ENCODE measurements at regions not wholly inside any gene's neighbourhood (a gene's known extent, or its start where the extent isn't known, plus 50 kb on each side); places are given as distances from the start of the nearest gene placed in this dataset.

DNA sequence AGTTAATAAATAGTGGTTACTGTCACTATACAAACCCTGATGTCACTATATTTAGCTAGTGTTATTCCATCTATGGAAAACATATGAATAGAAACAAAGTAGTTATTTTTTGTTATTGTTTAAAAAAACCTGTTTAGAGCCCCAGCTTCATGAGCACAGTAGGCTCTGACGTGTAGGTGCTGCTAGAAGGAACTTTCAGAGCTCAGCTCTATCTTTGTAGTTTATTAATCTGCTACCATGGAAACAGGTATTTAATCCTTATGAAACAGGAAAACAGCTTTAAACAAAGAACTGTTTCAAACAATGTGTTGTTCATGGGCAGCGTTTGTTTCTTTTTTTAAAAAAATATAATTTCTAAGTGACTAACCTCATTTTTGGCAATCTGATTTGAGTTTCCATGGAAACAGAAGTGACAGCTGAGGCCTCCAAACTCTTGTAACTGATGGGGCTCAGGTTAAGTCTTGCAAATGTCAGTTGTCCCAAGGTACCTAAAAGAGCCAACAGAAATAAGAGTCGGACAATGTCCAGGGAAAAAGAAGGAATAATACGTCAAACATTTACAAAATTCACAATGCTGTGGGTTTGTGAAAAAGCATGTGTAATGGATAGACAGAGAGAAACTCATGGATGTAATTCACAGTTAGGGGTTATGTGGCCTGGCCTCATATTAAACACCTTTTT, 162.0 kb upstream of the C21orf91 start:
- DNase-seq (no peak), ATAC-seq (no peak)
- intact Hi-C loops (cut with DNase I) = no loop called here
- Histone ChIP-seq H3K4me1 (ENCODE audit: control insufficient read depth, insufficient read depth, low read length) (no peaks in the 10 kb centered on the region), H3K9me3 (ENCODE audit: control insufficient read depth, low read length) (no peaks in the 10 kb centered on the region), H3K4me3 (ENCODE audit: low read length) (no peak overlapping the region), H3K27ac (ENCODE audit: low read length) (no peak overlapping the region), H3K27me3 (ENCODE audit: control insufficient read depth, insufficient read depth) (no peaks in the 10 kb centered on the region)
- WGBS = 45% methylated on average over 4 of the region's 4 CpGs

DNA sequence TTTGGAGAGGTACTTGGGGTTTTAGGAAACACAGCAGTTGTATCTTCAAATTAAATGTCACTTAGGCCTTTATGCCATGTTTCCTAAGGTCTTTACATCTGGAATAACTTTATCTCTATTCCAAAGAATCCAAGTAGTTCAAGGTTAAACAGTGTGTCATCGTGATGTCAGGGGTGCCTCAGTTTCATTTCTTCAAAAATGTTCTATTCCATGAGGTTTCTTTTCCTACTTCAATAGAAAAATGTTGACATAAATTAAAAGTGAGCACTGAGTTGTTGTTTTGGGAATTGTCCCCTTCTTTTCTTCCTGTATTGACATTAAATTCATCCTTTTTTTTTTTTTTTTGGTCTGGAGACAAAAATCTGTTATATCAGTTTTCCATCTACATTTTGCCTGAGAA, 160.6 kb upstream of the C21orf91 start:
- H3K27ac ChIP-seq (ENCODE audit: low read length) = no peak overlapping the region
- intact Hi-C loops (cut with DNase I) = no loop called here
- H3K4me3 ChIP-seq (ENCODE audit: low read length) = no peak overlapping the region
- no peaks in the 10 kb centered on the region for H3K4me1 ChIP-seq (ENCODE audit: control insufficient read depth, insufficient read depth, low read length)
- DNase-seq = no peak
- WGBS = 54% methylated on average over 1 of the region's 1 CpG
- H3K9me3 ChIP-seq (ENCODE audit: control insufficient read depth, low read length) = no peaks in the 10 kb centered on the region
- H3K27me3 ChIP-seq (ENCODE audit: control insufficient read depth, insufficient read depth) = no peaks in the 10 kb centered on the region
- no peak for ATAC-seq

DNA sequence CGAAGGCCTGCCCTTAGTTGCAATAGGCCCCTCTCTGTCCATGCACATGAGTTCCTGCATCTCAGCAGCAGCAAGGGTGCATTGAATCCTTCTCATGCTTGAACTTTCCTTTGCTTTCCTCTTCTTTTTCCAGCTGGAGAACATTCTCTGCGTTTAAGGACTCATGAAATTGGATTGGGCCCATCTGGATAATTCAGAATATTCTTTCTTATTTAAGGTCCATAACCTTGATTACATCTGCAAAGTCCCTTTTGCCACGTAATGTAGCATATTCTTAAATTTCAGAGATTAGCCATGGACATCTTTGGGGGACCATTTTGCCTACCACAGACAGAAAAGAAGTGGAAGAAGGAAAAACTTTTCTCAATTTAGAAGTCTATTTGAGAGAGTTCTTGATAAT, 159.7 kb upstream of the C21orf91 start:
- Histone ChIP-seq H3K4me3 (ENCODE audit: low read length) (no peak overlapping the region), H3K27ac (ENCODE audit: low read length) (no peak overlapping the region), H3K4me1 (ENCODE audit: control insufficient read depth, insufficient read depth, low read length) (no peaks in the 10 kb centered on the region), H3K27me3 (ENCODE audit: control insufficient read depth, insufficient read depth) (no peaks in the 10 kb centered on the region), H3K9me3 (ENCODE audit: control insufficient read depth, low read length) (no peaks in the 10 kb centered on the region)
- 87% methylated on average over 3 of the region's 3 CpGs for WGBS
- intact Hi-C loops (cut with DNase I) = no loop called here
- no peak for DNase-seq
- no peak for ATAC-seq

DNA sequence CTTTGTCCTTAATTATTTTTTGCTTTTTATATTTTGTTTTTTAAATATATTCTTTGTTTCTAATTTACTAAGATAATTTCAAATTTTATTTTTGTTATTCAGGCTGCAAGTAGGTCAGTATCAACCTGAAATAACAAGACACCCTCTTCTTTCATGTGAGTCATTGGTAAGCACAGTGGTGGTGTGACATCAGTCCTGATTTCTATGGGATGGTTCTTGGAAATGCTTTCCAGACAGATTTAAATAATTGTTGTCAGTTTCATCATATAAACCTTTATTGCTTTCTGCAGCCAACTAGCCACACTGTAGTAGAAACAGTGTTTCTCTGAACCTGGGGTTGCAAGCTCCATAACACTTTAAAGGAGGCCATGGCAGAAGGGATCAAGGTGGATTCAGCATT, 157.5 kb upstream of the C21orf91 start:
- intact Hi-C loops (cut with DNase I) = no loop called here

DNA sequence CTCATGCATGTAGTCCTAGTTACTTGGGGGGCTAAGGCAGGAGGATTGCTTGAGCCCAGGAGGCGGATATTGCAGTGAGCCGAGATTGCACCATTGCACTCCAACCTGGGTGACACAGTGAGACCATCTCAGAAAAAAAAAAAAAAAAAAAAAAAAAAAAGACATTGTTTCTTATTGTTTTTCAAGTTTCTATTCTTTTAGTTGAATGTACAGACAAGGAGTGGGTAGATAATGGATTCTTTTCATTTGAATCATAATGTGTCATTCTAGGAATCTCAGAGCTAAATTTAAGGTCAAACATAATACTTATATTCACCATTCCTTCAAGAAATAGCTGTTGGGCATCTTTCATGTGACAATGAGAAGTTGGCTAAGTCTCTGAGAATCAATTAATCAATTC, 157.0 kb upstream of the C21orf91 start:
- H3K27ac ChIP-seq (ENCODE audit: low read length) = no peak overlapping the region
- WGBS = 97% methylated on average over 2 of the region's 2 CpGs
- ATAC-seq (no peak), DNase-seq (no peak)
- no peaks in the 10 kb centered on the region for H3K4me1 ChIP-seq (ENCODE audit: control insufficient read depth, insufficient read depth, low read length)
- intact Hi-C loops (cut with DNase I) = no loop called here
- no peak overlapping the region for H3K4me3 ChIP-seq (ENCODE audit: low read length)
- no peaks in the 10 kb centered on the region for H3K27me3 ChIP-seq (ENCODE audit: control insufficient read depth, insufficient read depth)
- no peaks in the 10 kb centered on the region for H3K9me3 ChIP-seq (ENCODE audit: control insufficient read depth, low read length)

More for the DNA sequence above, 157.5 kb upstream of the C21orf91 start:
- no peak overlapping the region for H3K4me3 ChIP-seq (ENCODE audit: low read length)
- no peaks in the 10 kb centered on the region for H3K27me3 ChIP-seq (ENCODE audit: control insufficient read depth, insufficient read depth)
- H3K9me3 ChIP-seq (ENCODE audit: control insufficient read depth, low read length) = no peaks in the 10 kb centered on the region
- no peaks in the 10 kb centered on the region for H3K4me1 ChIP-seq (ENCODE audit: control insufficient read depth, insufficient read depth, low read length)
- H3K27ac ChIP-seq (ENCODE audit: low read length) = no peak overlapping the region
- no peak for ATAC-seq
- DNase-seq = no peak

DNA sequence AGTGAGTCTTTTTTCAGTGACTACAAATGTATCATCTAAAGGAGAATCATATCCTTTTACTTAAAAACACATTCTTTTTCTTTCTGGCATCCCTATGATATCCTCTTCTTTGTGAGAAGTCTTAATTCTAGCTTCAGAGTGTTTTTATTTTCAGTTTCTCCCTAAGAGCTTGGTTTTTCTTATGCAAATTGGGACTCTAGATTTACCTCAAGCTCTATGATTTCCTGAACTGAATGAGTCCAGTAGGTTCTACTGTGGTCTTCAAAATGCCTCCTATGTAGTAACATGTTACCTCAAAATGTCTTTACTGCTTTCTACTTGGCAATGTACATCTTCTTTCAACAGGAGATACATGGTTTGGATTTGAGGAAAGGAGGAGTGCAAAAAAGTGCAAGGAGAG, 148.2 kb upstream of the C21orf91 start:
- no peaks in the 10 kb centered on the region for H3K9me3 ChIP-seq (ENCODE audit: control insufficient read depth, low read length)
- no peaks in the 10 kb centered on the region for H3K4me1 ChIP-seq (ENCODE audit: control insufficient read depth, insufficient read depth, low read length)
- ATAC-seq = no peak
- intact Hi-C loops (cut with DNase I) = no loop called here
- no peak for DNase-seq
- H3K27me3 ChIP-seq (ENCODE audit: control insufficient read depth, insufficient read depth) = no peaks in the 10 kb centered on the region
- no peak overlapping the region for H3K4me3 ChIP-seq (ENCODE audit: low read length)
- H3K27ac ChIP-seq (ENCODE audit: low read length) = no peak overlapping the region

DNA sequence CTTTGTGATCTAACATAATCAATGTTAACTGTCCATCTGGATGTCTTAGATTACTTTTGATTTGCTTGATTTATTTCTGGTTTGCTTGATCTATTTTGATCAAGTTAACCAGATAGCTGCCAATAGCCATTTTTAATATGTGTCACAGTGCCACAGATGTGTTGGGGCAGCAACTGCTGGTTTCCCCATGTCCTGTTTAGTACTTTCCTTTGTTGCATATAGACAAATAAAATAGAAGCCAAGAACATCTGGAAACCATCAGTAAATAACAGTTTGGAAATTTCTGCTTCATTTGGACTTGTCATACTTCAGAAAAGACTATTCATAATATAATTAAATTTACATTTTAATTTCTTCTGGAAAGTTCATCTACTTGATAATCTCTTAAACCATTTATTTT, 145.6 kb upstream of the C21orf91 start:
- ATAC-seq (no peak), DNase-seq (no peak)
- Histone ChIP-seq H3K4me1 (ENCODE audit: control insufficient read depth, insufficient read depth, low read length) (no peaks in the 10 kb centered on the region), H3K9me3 (ENCODE audit: control insufficient read depth, low read length) (no peaks in the 10 kb centered on the region), H3K4me3 (ENCODE audit: low read length) (no peak overlapping the region), H3K27me3 (ENCODE audit: control insufficient read depth, insufficient read depth) (no peaks in the 10 kb centered on the region), H3K27ac (ENCODE audit: low read length) (no peak overlapping the region)
- intact Hi-C loops (cut with DNase I) = no loop called here

DNA sequence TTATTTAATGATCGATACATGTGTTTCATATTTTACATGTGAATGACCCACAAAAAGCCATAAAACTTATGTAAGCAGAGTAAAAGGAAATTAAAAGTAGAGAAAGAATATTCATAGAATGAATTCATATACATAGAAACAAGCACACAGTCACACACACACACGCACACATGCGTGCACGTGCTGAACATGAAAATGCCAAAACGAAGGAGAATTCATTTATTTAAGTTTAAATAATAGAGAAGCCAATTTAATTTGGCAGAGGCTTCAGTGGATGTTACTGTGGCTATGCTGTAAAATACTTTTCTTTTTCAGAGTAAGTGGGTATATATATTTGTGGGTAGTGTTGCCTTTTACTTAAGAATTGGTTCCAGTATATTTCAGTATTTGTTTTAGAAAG, 145.0 kb upstream of the C21orf91 start:
- WGBS = 89% methylated on average over 5 of the region's 5 CpGs
- no peaks in the 10 kb centered on the region for H3K27me3 ChIP-seq (ENCODE audit: control insufficient read depth, insufficient read depth)
- no peak overlapping the region for H3K4me3 ChIP-seq (ENCODE audit: low read length)
- intact Hi-C loops (cut with DNase I) = no loop called here
- DNase-seq = no peak
- ATAC-seq = no peak
- H3K27ac ChIP-seq (ENCODE audit: low read length) = no peak overlapping the region
- no peaks in the 10 kb centered on the region for H3K4me1 ChIP-seq (ENCODE audit: control insufficient read depth, insufficient read depth, low read length)
- H3K9me3 ChIP-seq (ENCODE audit: control insufficient read depth, low read length) = no peaks in the 10 kb centered on the region

DNA sequence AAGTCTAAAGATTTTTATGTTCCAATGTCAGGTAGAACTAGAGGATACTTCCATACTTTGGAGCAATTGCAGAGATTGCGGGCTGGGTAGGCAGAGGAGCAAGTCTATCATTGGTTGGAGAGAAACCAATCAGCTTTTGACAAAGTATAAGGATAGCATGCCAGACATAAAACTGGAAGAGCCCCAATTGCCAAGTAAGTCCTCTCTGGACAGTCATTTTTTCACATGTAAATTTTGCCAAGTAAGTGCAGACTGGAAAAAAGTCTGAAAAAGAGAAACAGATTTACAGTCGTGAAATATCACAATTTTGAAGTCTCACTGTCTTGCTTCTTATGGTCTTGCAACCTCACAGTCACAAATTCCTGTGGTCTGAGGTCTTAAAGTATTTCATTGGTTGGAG, 131.4 kb upstream of the C21orf91 start:
- Histone ChIP-seq H3K27me3 (ENCODE audit: control insufficient read depth, insufficient read depth) (no peaks in the 10 kb centered on the region), H3K9me3 (ENCODE audit: control insufficient read depth, low read length) (no peaks in the 10 kb centered on the region), H3K4me3 (ENCODE audit: low read length) (no peak overlapping the region), H3K27ac (ENCODE audit: low read length) (no peak overlapping the region), H3K4me1 (ENCODE audit: control insufficient read depth, insufficient read depth, low read length) (no peaks in the 10 kb centered on the region)
- intact Hi-C loops (cut with DNase I) = no loop called here
- no peak for ATAC-seq
- 74% methylated on average over 2 of the region's 2 CpGs for WGBS
- DNase-seq = no peak

DNA sequence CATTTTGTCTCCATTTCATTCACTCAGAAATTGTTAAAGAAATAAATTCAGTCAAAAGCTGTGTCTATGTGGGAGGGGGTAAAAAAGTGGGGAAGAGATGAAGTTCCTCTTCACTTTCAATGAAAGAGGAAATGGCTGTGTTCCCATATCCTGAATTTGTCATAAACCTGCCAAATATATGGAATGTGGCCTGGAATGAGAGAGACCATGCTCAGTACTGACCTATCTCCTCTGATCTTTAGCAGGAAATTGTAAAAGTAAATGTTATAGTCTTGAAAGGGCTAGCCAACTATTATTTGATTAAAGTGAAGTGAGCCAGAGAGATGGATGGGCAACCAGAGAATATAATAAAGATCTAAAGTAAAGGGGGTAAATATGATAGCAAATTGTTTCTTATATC, 130.3 kb upstream of the C21orf91 start:
- DNase-seq = no peak
- no peaks in the 10 kb centered on the region for H3K27me3 ChIP-seq (ENCODE audit: control insufficient read depth, insufficient read depth)
- ATAC-seq = no peak
- no peaks in the 10 kb centered on the region for H3K9me3 ChIP-seq (ENCODE audit: control insufficient read depth, low read length)
- intact Hi-C loops (cut with DNase I) = no loop called here
- H3K27ac ChIP-seq (ENCODE audit: low read length) = no peak overlapping the region
- no peak overlapping the region for H3K4me3 ChIP-seq (ENCODE audit: low read length)
- no peaks in the 10 kb centered on the region for H3K4me1 ChIP-seq (ENCODE audit: control insufficient read depth, insufficient read depth, low read length)

DNA sequence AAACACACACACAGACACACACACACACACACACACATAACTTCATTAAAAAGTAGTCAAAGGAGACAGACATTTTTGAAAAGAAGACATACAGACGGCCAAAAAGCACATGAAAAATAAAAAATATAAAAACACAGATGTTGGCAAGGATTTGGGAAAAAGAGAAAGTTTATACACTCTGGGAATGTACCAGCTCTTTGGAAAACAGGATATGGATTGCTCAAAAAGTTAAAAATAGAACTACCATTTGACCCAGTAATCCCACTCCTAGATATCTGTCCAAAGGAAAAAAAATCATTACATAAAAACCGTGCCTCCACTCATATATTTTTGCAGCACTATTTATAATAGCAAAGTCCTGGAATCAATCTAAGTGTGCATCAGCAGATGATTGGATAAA, 128.4 kb upstream of the C21orf91 start:
- Histone ChIP-seq H3K27me3 (ENCODE audit: control insufficient read depth, insufficient read depth) (no peaks in the 10 kb centered on the region), H3K4me1 (ENCODE audit: control insufficient read depth, insufficient read depth, low read length) (no peaks in the 10 kb centered on the region), H3K27ac (ENCODE audit: low read length) (no peak overlapping the region), H3K4me3 (ENCODE audit: low read length) (no peak overlapping the region), H3K9me3 (ENCODE audit: control insufficient read depth, low read length) (no peaks in the 10 kb centered on the region)
- WGBS = 26% methylated on average over 2 of the region's 2 CpGs
- no peak for DNase-seq
- intact Hi-C loops (cut with DNase I) = no loop called here
- ATAC-seq = no peak

DNA sequence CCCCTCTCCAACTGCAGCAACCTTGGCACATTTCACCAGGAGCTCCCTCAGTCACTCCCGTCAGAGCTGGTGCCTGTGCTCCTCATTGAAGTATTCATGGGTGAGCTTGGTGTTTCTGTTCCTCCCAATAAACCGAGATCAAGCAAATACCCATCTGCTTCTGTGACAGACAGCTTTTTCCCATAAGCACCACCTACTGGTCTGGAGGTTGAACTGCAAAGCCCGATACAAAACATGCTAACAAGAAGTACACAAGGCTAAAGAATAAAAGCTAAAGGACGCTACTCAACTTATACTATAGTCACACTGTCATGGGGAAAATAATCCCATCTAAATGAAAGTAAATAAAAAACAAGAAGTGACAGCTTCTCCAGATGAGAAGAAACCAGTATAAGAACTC, 111.9 kb upstream of the C21orf91 start:
- intact Hi-C loops (cut with DNase I) = loop anchor here in 1 of 4 donors (5.0 kb wide), 1 partner anchor 276 kb away; no protein-coding TSS in a partner anchor
- no peak for DNase-seq
- no peak for ATAC-seq
- H3K4me1 ChIP-seq (ENCODE audit: control insufficient read depth, insufficient read depth, low read length) = no peaks in the 10 kb centered on the region
- no peaks in the 10 kb centered on the region for H3K27me3 ChIP-seq (ENCODE audit: control insufficient read depth, insufficient read depth)
- no peaks in the 10 kb centered on the region for H3K9me3 ChIP-seq (ENCODE audit: control insufficient read depth, low read length)
- H3K4me3 ChIP-seq (ENCODE audit: low read length) = no peak overlapping the region
- no peak overlapping the region for H3K27ac ChIP-seq (ENCODE audit: low read length)
- WGBS = 89% methylated on average over 4 of the region's 4 CpGs
